GM12864 (cell line): ENCODE measurements at regions not wholly inside any gene's neighbourhood (a gene's known extent, or its start where the extent isn't known, plus 50 kb on each side); places are given as distances from the start of the nearest gene placed in this dataset.

Experiments
- DNase-seq: peaks from one replicate; pipeline ENCODE4 v3.0.0-alpha.2; 2011; ENCODE audit warnings: low read depth
- H3K4me3 ChIP-seq: 2 replicates; pipeline ENCODE4 v1.5.1; 2011; ENCODE audit warnings: mild to moderate bottlenecking, low read depth, low read length, control low read depth
- TF ChIP-seq, protein P1 (sequence below): IDR thresholded peaks from 2 replicates; pipeline ENCODE4 v1.5.1; 2011; ENCODE audit warnings: low read depth, mild to moderate bottlenecking, moderate library complexity, low read length, control low read depth, inconsistent platforms; ENCODE audit errors: missing control alignments

DNA sequence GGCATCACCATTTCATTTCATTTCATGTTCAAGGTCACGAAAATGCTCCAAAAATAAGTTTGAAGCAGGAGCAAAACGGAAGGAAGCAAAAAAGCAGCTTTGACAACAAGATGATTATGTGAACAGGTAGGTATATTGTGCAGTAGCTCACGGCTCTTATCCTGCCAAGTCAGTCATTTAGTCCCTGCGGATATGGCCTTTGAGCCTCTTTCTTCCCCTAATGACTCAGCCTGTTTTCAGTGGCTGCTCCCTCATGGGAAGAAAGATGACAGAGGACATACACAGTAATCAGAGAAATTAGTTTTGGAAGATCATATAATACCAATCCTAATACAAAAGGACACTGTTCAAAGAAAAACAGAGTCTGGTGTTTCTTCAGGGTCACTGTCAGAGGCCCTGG is 155.8 kb upstream of the GRAMD2B start:
- TF ChIP-seq, protein P1, sequence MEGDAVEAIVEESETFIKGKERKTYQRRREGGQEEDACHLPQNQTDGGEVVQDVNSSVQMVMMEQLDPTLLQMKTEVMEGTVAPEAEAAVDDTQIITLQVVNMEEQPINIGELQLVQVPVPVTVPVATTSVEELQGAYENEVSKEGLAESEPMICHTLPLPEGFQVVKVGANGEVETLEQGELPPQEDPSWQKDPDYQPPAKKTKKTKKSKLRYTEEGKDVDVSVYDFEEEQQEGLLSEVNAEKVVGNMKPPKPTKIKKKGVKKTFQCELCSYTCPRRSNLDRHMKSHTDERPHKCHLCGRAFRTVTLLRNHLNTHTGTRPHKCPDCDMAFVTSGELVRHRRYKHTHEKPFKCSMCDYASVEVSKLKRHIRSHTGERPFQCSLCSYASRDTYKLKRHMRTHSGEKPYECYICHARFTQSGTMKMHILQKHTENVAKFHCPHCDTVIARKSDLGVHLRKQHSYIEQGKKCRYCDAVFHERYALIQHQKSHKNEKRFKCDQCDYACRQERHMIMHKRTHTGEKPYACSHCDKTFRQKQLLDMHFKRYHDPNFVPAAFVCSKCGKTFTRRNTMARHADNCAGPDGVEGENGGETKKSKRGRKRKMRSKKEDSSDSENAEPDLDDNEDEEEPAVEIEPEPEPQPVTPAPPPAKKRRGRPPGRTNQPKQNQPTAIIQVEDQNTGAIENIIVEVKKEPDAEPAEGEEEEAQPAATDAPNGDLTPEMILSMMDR: no peak
- no peak for DNase-seq
- H3K4me3 ChIP-seq: no peak overlapping the region

GRCh38 chr5:126268697-126269315 is 154.4 kb upstream of the GRAMD2B start:
- H3K4me3 ChIP-seq: no peak overlapping the region
- no peak for DNase-seq
- TF ChIP-seq, protein P1: no peak

DNA sequence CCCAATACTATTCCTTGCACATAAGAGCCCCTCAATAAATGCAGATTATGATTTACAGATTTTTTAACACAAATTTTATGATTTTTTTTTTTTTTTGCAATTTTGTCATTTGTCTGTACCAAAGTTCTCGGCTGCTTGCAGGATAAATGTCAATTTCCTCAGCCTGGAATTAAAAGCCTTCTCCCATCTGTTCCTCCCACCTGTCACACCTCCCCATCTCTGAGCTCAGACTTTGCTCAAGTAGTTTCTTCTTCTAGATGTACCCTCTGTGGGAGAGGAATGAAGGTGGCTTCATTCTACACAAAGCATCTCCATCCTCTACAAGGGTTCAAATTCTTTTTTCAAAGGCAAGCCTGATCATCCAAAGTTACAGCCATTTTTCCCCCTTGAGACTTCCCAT is 153.7 kb upstream of the GRAMD2B start:
- TF ChIP-seq, protein P1: no peak
- DNase-seq: no peak
- H3K4me3 ChIP-seq: no peak overlapping the region

- DNase-seq: no peak
- no peak overlapping the region for H3K4me3 ChIP-seq
- TF ChIP-seq, protein P1: no peak
Measured at GRCh38 chr5:126271141-126271540, 152.1 kb upstream of the GRAMD2B start.

- TF ChIP-seq, protein P1: no peak
- H3K4me3 ChIP-seq: no peak overlapping the region
- no peak for DNase-seq
Measured at GRCh38 chr5:126274076-126274762, 149.0 kb upstream of the GRAMD2B start.

DNA sequence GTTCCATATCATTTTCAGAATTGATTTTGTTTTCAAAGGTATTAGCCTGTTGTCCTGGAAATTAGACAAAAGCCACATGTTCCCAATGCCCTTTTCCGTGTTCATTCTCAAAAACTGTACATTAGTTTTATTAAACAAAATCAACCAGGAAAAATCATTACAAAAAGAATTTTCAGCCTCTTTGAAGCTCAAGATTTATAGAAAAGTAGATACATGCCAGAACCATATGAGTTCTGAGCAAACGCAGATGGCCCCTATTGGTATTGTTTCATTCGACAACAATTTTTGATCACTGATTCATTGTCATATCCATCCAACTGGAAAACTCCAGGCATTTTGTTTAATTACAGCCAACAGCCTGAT is 148.5 kb upstream of the GRAMD2B start:
- TF ChIP-seq, protein P1: no peak
- DNase-seq: no peak
- H3K4me3 ChIP-seq: no peak overlapping the region

DNA sequence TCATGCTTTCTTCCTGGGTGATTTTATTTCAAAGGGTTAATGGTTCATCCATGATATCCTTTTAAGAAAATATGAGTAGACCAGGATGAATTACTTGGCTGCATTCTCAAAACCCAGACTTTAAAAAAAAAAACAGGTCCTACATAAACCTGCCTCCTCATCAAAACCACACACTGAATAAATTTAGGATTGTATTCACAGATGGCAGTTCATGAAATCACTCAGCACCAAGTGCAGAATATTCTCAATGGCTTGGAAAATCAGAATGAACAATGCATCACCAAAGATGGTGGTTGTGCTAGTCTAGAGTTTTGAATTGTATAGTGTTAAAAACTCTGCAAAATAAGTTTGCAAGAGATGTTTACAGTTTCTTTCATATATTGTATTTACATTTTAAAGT is 145.4 kb upstream of the GRAMD2B start:
- TF ChIP-seq, protein P1: no peak
- H3K4me3 ChIP-seq: no peak overlapping the region
- no peak for DNase-seq
